ENCODE measurements at regions not wholly inside any gene's neighbourhood (a gene's known extent, or its start where the extent isn't known, plus 50 kb on each side); places are given as distances from the start of the nearest gene placed in this dataset.

- DNase-seq (ENCODE audit: low spot score), result no peak
These were observed 367.1 kb downstream of the HRH4 start for GRCh38 chr18:24827501-24827900.

GRCh38 chr18:24831081-24831480 is 370.6 kb downstream of the HRH4 start:
- DNase-seq (ENCODE audit: low spot score), result no peak

- DNase-seq (ENCODE audit: low spot score), result no peak
These were observed 371.6 kb downstream of the HRH4 start for GRCh38 chr18:24831871-24832665.

- no peak for DNase-seq (ENCODE audit: low spot score)
These were observed 375.3 kb downstream of the HRH4 start for GRCh38 chr18:24835751-24836150.

GRCh38 chr18:24837066-24837465 is 376.6 kb downstream of the HRH4 start:
- no peak for DNase-seq (ENCODE audit: low spot score)

- DNase-seq (ENCODE audit: low spot score), result no peak
These were observed 379.6 kb downstream of the HRH4 start for GRCh38 chr18:24840051-24840450.

- no peak for DNase-seq (ENCODE audit: low spot score)
These were observed 380.2 kb downstream of the HRH4 start for GRCh38 chr18:24840640-24841039.

- DNase-seq (ENCODE audit: low spot score), result no peak
These were observed 381.1 kb downstream of the HRH4 start for GRCh38 chr18:24841536-24841935.

GRCh38 chr18:24843123-24843522 is 382.7 kb downstream of the HRH4 start:
- no peak for DNase-seq (ENCODE audit: low spot score)

- DNase-seq (ENCODE audit: low spot score), result no peak
These were observed 385.7 kb downstream of the HRH4 start for GRCh38 chr18:24846138-24846537.

GRCh38 chr18:24850532-24850931 is 390.1 kb downstream of the HRH4 start:
- DNase-seq (ENCODE audit: low spot score), result no peak

- DNase-seq (ENCODE audit: low spot score), result no peak
These were observed 392.6 kb downstream of the HRH4 start for GRCh38 chr18:24853076-24853475.

- no peak for DNase-seq (ENCODE audit: low spot score)
These were observed 400.7 kb downstream of the HRH4 start for GRCh38 chr18:24860978-24861680.

- DNase-seq (ENCODE audit: low spot score), result no peak
These were observed 401.9 kb downstream of the HRH4 start for GRCh38 chr18:24862201-24862816.

GRCh38 chr18:24868311-24868710 is 407.9 kb downstream of the HRH4 start:
- no peak for DNase-seq (ENCODE audit: low spot score)

- no peak for DNase-seq (ENCODE audit: low spot score)
These were observed 408.4 kb downstream of the HRH4 start for GRCh38 chr18:24868760-24869237.

GRCh38 chr18:24869285-24869684 is 408.8 kb downstream of the HRH4 start:
- DNase-seq (ENCODE audit: low spot score), result no peak

GRCh38 chr18:24875286-24875685 is 414.8 kb downstream of the HRH4 start:
- no peak for DNase-seq (ENCODE audit: low spot score)

GRCh38 chr18:24875777-24876176 is 415.3 kb downstream of the HRH4 start:
- no peak for DNase-seq (ENCODE audit: low spot score)

- no peak for DNase-seq (ENCODE audit: low spot score)
These were observed 415.8 kb downstream of the HRH4 start for GRCh38 chr18:24876266-24876665.

- no peak for DNase-seq (ENCODE audit: low spot score)
These were observed 416.6 kb downstream of the HRH4 start for GRCh38 chr18:24877066-24877465.

- no peak for DNase-seq (ENCODE audit: low spot score)
These were observed 417.1 kb downstream of the HRH4 start for GRCh38 chr18:24877546-24877945.

- DNase-seq (ENCODE audit: low spot score), result peak; percentile 14
These were observed 417.9 kb downstream of the HRH4 start for GRCh38 chr18:24878289-24878688.
